Activated T-helper 1 cell treated with anti-CD3 and anti-CD28 coated beads, Interleukin-12 subunit alpha, Interleukin-12 subunit beta, Interleukin-2, Interleukin-4 antibody, amounts not matched to agents 30 ng/mL and 10 ng/mL and 1 ng/mL, durations not matched to agents 14 hours and 24 hours and 36 hours (primary cell): ENCODE measurements at regions not wholly inside any gene's neighbourhood (a gene's known extent, or its start where the extent isn't known, plus 50 kb on each side); places are given as distances from the start of the nearest gene placed in this dataset.

Experiments used
- DNase-seq: peaks from one replicate; pipeline ENCODE4 v3.0.0; 2021; ENCODE audit warnings: low spot score
- H3K27ac Mint-ChIP-seq: one replicate; pipeline ENCODE4 v1.8.0; 2021; ENCODE audit warnings: mild to moderate bottlenecking, mixed read lengths
- H3K27me3 Mint-ChIP-seq: one replicate; pipeline ENCODE4 v1.8.0; 2022; ENCODE audit warnings: mild to moderate bottlenecking, moderate library complexity, mixed read lengths; ENCODE audit not compliant: insufficient read depth
- H3K36me3 Mint-ChIP-seq: one replicate; pipeline ENCODE4 v1.8.0; 2021; ENCODE audit warnings: low read depth, mixed read lengths
- H3K4me1 Mint-ChIP-seq: one replicate; pipeline ENCODE4 v1.8.0; 2021; ENCODE audit warnings: low read depth, mixed read lengths
- H3K4me3 Mint-ChIP-seq: one replicate; pipeline ENCODE4 v1.8.0; 2021; ENCODE audit warnings: mild to moderate bottlenecking, moderate library complexity, mixed read lengths
- H3K9me3 Mint-ChIP-seq: one replicate; pipeline ENCODE4 v1.8.0; 2021; ENCODE audit warnings: mixed read lengths
- intact Hi-C: fragments of 100-400 bp; cut with micrococcal nuclease; formaldehyde crosslinking; loops from one replicate; pipeline ENCODE4 v1.15.1; 2024

- Mint-ChIP-seq H3K9me3 (no peaks in the 10 kb centered on the region), H3K4me1 (peaks cover 4% of the 10 kb centered on the region), H3K27ac (no peak overlapping the region), H3K36me3 (no peaks in the 10 kb centered on the region), H3K27me3 (no peaks in the 10 kb centered on the region), H3K4me3 (no peak overlapping the region)
- intact Hi-C loops: no loop called here
- no peak for DNase-seq
These were observed 60.3 kb upstream of the CALM2 start for GRCh38 chr2:47236503-47237215.

GRCh38 chr2:47235132-47235531 lies 58.8 kb upstream of the CALM2 start:
- H3K36me3 Mint-ChIP-seq: no peaks in the 10 kb centered on the region
- intact Hi-C loops: no loop called here
- DNase-seq: no peak
- no peaks in the 10 kb centered on the region for H3K27me3 Mint-ChIP-seq
- H3K27ac Mint-ChIP-seq: no peak overlapping the region
- peaks cover 4% of the 10 kb centered on the region for H3K4me1 Mint-ChIP-seq
- H3K4me3 Mint-ChIP-seq: no peak overlapping the region
- H3K9me3 Mint-ChIP-seq: no peaks in the 10 kb centered on the region

GRCh38 chr2:47234456-47234855 lies 58.1 kb upstream of the CALM2 start:
- H3K36me3 Mint-ChIP-seq: no peaks in the 10 kb centered on the region
- no peak overlapping the region for H3K27ac Mint-ChIP-seq
- no peaks in the 10 kb centered on the region for H3K9me3 Mint-ChIP-seq
- H3K27me3 Mint-ChIP-seq: no peaks in the 10 kb centered on the region
- intact Hi-C loops: no loop called here
- DNase-seq: no peak
- H3K4me1 Mint-ChIP-seq: peaks cover 4% of the 10 kb centered on the region
- no peak overlapping the region for H3K4me3 Mint-ChIP-seq

GRCh38 chr2:47232738-47233415 lies 56.6 kb upstream of the CALM2 start:
- H3K36me3 Mint-ChIP-seq: no peaks in the 10 kb centered on the region
- H3K4me3 Mint-ChIP-seq: no peak overlapping the region
- H3K27ac Mint-ChIP-seq: no peak overlapping the region
- no peaks in the 10 kb centered on the region for H3K27me3 Mint-ChIP-seq
- peaks cover under 1% of the 10 kb centered on the region for H3K4me1 Mint-ChIP-seq
- DNase-seq: no peak
- intact Hi-C loops: no loop called here
- H3K9me3 Mint-ChIP-seq: no peaks in the 10 kb centered on the region

GRCh38 chr2:47230418-47230817 lies 54.1 kb upstream of the CALM2 start:
- no peaks in the 10 kb centered on the region for H3K9me3 Mint-ChIP-seq
- H3K4me3 Mint-ChIP-seq: no peak overlapping the region
- H3K27me3 Mint-ChIP-seq: no peaks in the 10 kb centered on the region
- no peaks in the 10 kb centered on the region for H3K4me1 Mint-ChIP-seq
- no peak overlapping the region for H3K27ac Mint-ChIP-seq
- no peaks in the 10 kb centered on the region for H3K36me3 Mint-ChIP-seq
- intact Hi-C loops: no loop called here
- DNase-seq: no peak

- no peaks in the 10 kb centered on the region for H3K36me3 Mint-ChIP-seq
- intact Hi-C loops: no loop called here
- H3K27ac Mint-ChIP-seq: no peak overlapping the region
- DNase-seq: no peak
- no peak overlapping the region for H3K4me3 Mint-ChIP-seq
- no peaks in the 10 kb centered on the region for H3K4me1 Mint-ChIP-seq
- H3K27me3 Mint-ChIP-seq: no peaks in the 10 kb centered on the region
- H3K9me3 Mint-ChIP-seq: no peaks in the 10 kb centered on the region
These were observed 51.4 kb upstream of the CALM2 start for GRCh38 chr2:47227532-47228279.

GRCh38 chr2:47226923-47227220 lies 50.6 kb upstream of the CALM2 start:
- H3K36me3 Mint-ChIP-seq: no peaks in the 10 kb centered on the region
- no peak for DNase-seq
- H3K27me3 Mint-ChIP-seq: peaks cover under 1% of the 10 kb centered on the region
- H3K4me1 Mint-ChIP-seq: no peaks in the 10 kb centered on the region
- intact Hi-C loops: no loop called here
- no peaks in the 10 kb centered on the region for H3K9me3 Mint-ChIP-seq
- H3K27ac Mint-ChIP-seq: no peak overlapping the region
- H3K4me3 Mint-ChIP-seq: no peak overlapping the region

GRCh38 chr2:47226132-47226922 lies 50.0 kb upstream of the CALM2 start:
- DNase-seq: no peak
- H3K4me3 Mint-ChIP-seq: no peak overlapping the region
- H3K36me3 Mint-ChIP-seq: no peaks in the 10 kb centered on the region
- H3K9me3 Mint-ChIP-seq: no peaks in the 10 kb centered on the region
- H3K4me1 Mint-ChIP-seq: no peaks in the 10 kb centered on the region
- peaks cover 2% of the 10 kb centered on the region for H3K27me3 Mint-ChIP-seq
- intact Hi-C loops: no loop called here
- H3K27ac Mint-ChIP-seq: no peak overlapping the region
